Testis (tissue), 2 donors: ENCODE measurements at regions not wholly inside any gene's neighbourhood (a gene's known extent, or its start where the extent isn't known, plus 50 kb on each side); places are given as distances from the start of the nearest gene placed in this dataset.

Experiments used
- POLR2A ChIP-seq: fragments of 450-650 bp; IDR thresholded peaks from one replicate; pipeline ENCODE4 v1.6.1; 2017; ENCODE audit warnings: antibody characterized with exemption, mild to moderate bottlenecking, moderate library complexity
- TF ChIP-seq, protein P1 (sequence below), 3 experiments: fragments of 450-650 bp in 2 of 3; fragments of 200-600 bp in 1 of 3; sonication (generic) in 1 of 3; IDR thresholded peaks; one replicate each; pipeline ENCODE4 v1.5.1; 2016 to 2019; ENCODE audit warnings: antibody characterized with exemption in 3 of 3, mild to moderate bottlenecking in 2 of 3, moderate library complexity in 1 of 3

DNA sequence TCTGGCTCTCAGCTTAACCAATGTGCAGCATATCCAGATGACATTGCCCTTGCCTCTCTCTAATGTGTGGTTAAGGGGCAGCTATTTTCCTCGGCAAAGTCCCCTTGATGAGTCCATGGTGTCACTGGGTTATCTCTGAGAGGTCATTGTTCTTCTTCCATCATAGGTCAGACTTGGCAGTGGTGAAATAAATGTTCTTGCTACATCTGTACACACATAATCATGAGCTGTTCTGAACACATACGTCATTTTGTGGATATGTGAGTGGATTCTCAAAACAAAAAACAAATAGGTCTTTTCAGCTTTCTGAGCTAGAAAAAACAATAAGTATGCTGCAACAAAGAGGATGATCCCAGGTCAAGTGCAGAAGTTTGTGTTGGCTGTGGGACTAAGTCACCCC lies 134.7 kb upstream of the PTPN3 start:
- no peak for TF ChIP-seq POLR2A
- TF ChIP-seq, protein P1, sequence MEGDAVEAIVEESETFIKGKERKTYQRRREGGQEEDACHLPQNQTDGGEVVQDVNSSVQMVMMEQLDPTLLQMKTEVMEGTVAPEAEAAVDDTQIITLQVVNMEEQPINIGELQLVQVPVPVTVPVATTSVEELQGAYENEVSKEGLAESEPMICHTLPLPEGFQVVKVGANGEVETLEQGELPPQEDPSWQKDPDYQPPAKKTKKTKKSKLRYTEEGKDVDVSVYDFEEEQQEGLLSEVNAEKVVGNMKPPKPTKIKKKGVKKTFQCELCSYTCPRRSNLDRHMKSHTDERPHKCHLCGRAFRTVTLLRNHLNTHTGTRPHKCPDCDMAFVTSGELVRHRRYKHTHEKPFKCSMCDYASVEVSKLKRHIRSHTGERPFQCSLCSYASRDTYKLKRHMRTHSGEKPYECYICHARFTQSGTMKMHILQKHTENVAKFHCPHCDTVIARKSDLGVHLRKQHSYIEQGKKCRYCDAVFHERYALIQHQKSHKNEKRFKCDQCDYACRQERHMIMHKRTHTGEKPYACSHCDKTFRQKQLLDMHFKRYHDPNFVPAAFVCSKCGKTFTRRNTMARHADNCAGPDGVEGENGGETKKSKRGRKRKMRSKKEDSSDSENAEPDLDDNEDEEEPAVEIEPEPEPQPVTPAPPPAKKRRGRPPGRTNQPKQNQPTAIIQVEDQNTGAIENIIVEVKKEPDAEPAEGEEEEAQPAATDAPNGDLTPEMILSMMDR (IDR thresholded peaks at IDR 0.05), result no peak
